HFFc6 (cell line): ENCODE measurements at regions not wholly inside any gene's neighbourhood (a gene's known extent, or its start where the extent isn't known, plus 50 kb on each side); places are given as distances from the start of the nearest gene placed in this dataset.

Experiments
- DNase-seq: peaks from one replicate; pipeline ENCODE4 v3.0.0-alpha.2; 2018
- H3K27ac Mint-ChIP-seq: 2 replicates; pipeline ENCODE4 v1.8.0; 2020; ENCODE audit warnings: mild to moderate bottlenecking, mixed read lengths
- H3K27me3 Mint-ChIP-seq: 2 replicates; pipeline ENCODE4 v1.8.0; 2021; ENCODE audit warnings: mild to moderate bottlenecking, moderate library complexity, mixed read lengths; ENCODE audit not compliant: insufficient read depth
- H3K36me3 Mint-ChIP-seq: 2 replicates; pipeline ENCODE4 v1.8.0; 2021; ENCODE audit warnings: low read depth, mixed read lengths
- H3K4me1 Mint-ChIP-seq: 2 replicates; pipeline ENCODE4 v1.8.0; 2020; ENCODE audit warnings: low read depth, mixed read lengths
- H3K4me3 Mint-ChIP-seq: 2 replicates; pipeline ENCODE4 v1.8.0; 2020; ENCODE audit warnings: mild to moderate bottlenecking, moderate library complexity, mixed read lengths
- H3K9me3 Mint-ChIP-seq: 2 replicates; pipeline ENCODE4 v1.8.0; 2020; ENCODE audit warnings: mild to moderate bottlenecking, mixed read lengths
- CTCF ChIP-seq: fragments of 200-600 bp; sonication (generic); IDR thresholded peaks from 2 replicates; pipeline ENCODE4 v1.5.0; 2021; ENCODE audit warnings: antibody characterized with exemption, mild to moderate bottlenecking

GRCh38 chr18:78584459-78585022 is 395.1 kb upstream of the SALL3 start:
- no peak for TF ChIP-seq CTCF
- no peak for DNase-seq
- H3K27ac Mint-ChIP-seq: no peak overlapping the region

GRCh38 chr18:78586586-78586985 is 393.0 kb upstream of the SALL3 start:
- no peak for TF ChIP-seq CTCF
- Mint-ChIP-seq H3K9me3 (peaks cover 60% of the 10 kb centered on the region), H3K4me1 (no peaks in the 10 kb centered on the region), H3K27me3 (no peaks in the 10 kb centered on the region), H3K27ac (no peak overlapping the region), H3K4me3 (no peak overlapping the region), H3K36me3 (peaks cover 12% of the 10 kb centered on the region)
- DNase-seq: no peak

More at GRCh38 chr18:78584459-78585022, 395.1 kb upstream of the SALL3 start:
- peaks cover 13% of the 10 kb centered on the region for H3K36me3 Mint-ChIP-seq
- H3K4me3 Mint-ChIP-seq: no peak overlapping the region
- H3K4me1 Mint-ChIP-seq: no peaks in the 10 kb centered on the region
- no peaks in the 10 kb centered on the region for H3K27me3 Mint-ChIP-seq
- H3K9me3 Mint-ChIP-seq: peaks cover 75% of the 10 kb centered on the region

DNA sequence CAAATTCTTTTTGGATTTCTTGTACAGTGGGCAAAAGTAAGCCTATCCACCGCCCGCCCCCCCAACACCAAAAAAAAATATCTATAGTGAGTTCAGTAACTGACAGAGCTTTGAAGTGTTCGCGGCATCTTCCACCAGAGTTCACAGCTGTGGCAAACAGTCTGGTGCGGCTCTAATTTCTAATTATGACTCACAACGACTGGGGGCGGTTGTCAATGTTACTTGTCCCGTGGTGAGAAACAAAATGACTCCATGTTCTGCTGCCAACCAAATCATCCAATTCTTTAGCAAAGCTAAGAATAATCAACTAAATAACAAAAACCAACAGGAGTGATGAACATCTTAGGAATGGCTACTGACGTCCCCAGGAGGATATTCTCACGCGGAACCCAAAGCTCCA is 392.5 kb upstream of the SALL3 start:
- Mint-ChIP-seq H3K9me3 (peaks cover 60% of the 10 kb centered on the region), H3K27me3 (no peaks in the 10 kb centered on the region), H3K27ac (no peak overlapping the region), H3K36me3 (peaks cover 7% of the 10 kb centered on the region), H3K4me1 (no peaks in the 10 kb centered on the region), H3K4me3 (no peak overlapping the region)
- no peak for DNase-seq
- TF ChIP-seq CTCF: no peak

DNA sequence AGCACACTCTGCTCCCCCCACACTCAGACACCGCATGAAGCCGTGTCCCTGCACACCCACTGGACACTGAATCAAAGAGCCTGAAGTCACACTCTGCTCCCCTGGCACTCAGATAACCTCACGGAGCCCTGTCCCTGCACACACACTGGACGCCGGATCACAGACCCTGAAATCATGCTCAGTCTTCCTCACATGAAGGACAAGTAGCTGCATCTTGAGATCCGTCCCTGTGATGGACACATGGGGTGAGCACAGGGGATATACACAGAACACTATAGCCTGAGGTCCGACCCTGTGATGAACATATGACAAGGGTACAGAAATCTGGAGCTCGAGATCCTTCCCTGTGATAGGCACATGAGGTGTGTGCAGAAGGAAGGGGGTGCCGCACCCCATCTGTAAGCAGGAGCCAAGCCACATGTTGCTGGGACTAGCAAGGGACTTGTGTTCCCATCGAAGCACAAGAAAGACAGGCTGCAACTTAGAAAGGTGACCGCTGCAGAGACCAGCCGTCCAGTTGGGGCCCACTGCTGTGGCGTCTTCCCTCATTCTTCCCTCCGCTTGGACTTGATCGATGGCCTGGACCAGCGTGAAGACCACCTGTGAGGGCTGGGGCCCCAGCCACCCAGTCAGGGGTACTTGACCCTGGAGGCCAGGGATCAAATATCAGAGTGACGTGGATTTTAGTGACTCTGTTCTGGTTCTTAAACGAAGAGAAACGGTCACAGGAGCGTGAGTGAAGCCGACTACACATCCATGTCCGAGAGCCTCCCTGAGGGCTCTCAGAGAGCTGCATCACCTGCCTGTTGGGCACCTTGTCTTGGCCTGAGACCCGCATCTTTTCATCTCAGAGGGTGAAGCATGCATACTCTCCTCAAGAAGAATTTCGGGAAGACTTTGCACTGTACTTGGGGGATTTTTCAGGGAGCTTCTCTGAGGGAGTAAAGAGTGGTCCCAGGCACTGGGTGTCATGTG is 391.7 kb upstream of the SALL3 start:
- TF ChIP-seq CTCF: no peak
- Mint-ChIP-seq H3K9me3 (peaks cover 57% of the 10 kb centered on the region), H3K4me3 (no peak overlapping the region), H3K4me1 (no peaks in the 10 kb centered on the region), H3K27me3 (no peaks in the 10 kb centered on the region), H3K36me3 (peaks cover 6% of the 10 kb centered on the region; the same call in 1 of the 2 replicates), H3K27ac (no peak overlapping the region)
- DNase-seq: no peak

- TF ChIP-seq CTCF: no peak
- Mint-ChIP-seq H3K4me1 (no peaks in the 10 kb centered on the region), H3K4me3 (no peak overlapping the region), H3K9me3 (peaks cover 64% of the 10 kb centered on the region), H3K27me3 (no peaks in the 10 kb centered on the region), H3K27ac (no peak overlapping the region), H3K36me3 (peaks cover 6% of the 10 kb centered on the region; the same call in 1 of the 2 replicates)
- no peak for DNase-seq
Measured at GRCh38 chr18:78589916-78590437, 389.6 kb upstream of the SALL3 start.
